Renal cortical epithelial cell (primary cell): ENCODE measurements at regions not wholly inside any gene's neighbourhood (a gene's known extent, or its start where the extent isn't known, plus 50 kb on each side); places are given as distances from the start of the nearest gene placed in this dataset.
"Not testable (repeated sequence)": the region's sequence is repeated elsewhere in the genome, so short reads cannot be mapped to it uniquely, and the experiment has no call there.

ENCODE experiments used
- DNase-seq: peaks from one replicate; pipeline ENCODE4 v3.0.0-alpha.2; 2011; ENCODE audit warnings: low read depth

GRCh38 chr1:175265091-175265490, 72.5 kb upstream of the KIAA0040 start:
- DNase-seq, result no peak

DNA sequence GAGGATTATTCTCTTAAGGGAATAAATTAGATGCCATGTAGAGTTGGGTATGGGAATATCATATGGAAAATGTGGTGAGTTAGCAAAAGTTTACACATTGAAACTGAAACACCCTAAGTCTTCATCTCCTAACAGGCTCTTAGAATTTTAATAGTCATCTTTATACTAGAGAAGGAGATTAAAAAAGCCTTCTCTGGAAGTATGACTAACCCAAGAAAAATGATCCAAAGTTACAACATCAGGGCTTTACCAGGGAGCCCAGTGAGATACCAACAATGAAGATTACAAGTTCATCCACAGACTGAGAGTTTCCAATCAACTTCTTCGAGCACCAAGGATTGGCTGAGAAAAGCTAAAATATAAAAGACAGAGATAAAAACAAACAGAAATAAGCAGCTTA, 70.0 kb upstream of the KIAA0040 start:
- DNase-seq, result no peak

DNA sequence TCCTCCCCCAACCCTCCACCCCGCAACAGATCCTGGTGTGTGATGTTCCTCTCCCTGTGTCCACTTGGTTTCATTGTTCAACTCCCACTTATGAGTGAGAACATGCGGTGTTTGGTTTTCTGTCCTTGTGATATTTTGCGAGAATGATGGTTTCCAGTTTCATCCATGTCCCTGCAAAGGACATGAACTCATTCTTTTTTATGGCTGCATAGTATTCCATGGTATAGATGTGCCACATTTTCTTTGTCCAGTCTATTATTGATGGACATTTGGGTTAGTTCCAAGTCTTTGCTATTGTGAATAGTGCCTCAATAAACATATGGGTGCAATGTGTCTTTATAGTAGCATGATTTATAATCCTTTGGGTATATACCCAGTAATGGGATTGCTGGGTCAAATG, 63.7 kb upstream of the KIAA0040 start:
- not testable (repeated sequence) for DNase-seq

- DNase-seq, result no peak
Measured at GRCh38 chr1:175254190-175254589, 61.6 kb upstream of the KIAA0040 start.

DNA sequence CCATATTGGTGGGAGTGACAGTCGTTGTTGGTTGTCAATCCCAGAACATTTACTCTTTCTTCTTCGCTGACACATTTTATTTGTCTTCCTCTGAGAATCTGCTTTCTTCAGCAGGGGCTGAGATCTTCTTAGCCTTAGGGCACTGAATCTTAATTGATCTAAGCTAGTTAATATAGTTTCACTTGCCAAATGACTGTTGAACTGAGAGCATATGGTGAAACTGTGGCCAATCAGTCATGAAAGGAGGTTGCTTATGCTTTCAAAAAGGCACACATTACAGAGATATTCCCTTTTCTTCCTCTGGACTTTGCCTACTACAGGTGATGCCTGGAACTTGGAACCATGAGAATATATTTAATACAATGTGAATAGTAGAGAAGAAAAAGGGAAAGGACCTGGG, 60.0 kb upstream of the KIAA0040 start:
- DNase-seq, result no peak

DNA sequence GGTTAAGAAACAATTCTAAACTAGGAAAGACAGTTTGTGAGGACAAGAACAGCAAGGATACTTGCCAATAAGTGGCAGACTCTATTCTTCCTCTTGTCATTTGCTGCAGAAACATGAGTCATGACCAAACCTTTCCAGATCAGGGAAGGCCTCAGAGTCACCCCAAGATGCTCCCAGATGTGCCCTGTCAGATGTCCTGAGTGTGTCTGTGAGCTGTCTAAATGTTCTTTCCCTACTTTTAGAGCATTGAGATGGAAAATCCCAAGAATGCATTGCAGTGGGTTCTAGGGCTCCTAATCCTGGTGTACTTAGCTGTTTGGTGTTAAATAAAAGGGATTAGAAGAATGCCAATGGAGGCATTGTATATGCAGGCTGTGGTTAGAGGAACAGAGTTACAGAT, 57.5 kb upstream of the KIAA0040 start:
- no peak for DNase-seq

DNA sequence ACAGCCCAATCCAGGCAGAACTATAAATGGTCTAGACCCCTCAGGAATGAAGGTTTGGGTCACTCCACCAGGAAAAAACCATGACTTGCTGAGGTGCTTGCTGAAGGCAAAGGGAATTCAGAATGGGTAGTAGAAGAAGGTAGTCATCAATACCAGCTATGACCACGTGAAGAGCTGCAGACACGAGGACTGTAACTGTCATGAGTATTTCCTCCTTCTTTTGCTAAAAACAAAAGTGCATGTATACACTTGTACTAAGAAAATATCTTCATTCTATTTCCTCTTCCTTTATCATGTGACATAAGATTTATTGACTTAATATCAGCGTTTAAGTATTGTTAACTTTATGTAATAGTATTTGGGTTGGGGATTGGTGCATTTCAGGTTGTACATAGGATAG, 55.5 kb upstream of the KIAA0040 start:
- DNase-seq, result not testable (repeated sequence)

DNA sequence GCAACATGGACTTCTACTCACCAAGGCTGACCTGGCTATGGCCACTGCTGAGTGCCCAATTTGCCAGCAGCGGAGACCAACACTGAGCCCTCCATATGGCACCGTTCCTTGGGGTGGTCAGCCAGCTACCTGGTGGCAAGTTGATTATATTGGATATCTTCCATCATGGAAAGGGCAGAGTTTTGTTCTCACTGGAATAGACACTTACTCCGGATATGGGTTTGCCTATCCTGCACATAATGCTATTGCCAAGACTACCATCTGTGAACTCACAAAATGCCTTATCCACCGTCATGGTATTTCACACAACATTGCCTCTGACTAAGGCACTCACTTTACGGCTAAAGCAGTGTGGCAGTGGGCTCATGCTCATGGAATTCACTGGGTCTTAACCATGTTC, 54.5 kb upstream of the KIAA0040 start:
- DNase-seq, result not testable (repeated sequence)

GRCh38 chr1:175245324-175245723, 52.7 kb upstream of the KIAA0040 start:
- no peak for DNase-seq

DNA sequence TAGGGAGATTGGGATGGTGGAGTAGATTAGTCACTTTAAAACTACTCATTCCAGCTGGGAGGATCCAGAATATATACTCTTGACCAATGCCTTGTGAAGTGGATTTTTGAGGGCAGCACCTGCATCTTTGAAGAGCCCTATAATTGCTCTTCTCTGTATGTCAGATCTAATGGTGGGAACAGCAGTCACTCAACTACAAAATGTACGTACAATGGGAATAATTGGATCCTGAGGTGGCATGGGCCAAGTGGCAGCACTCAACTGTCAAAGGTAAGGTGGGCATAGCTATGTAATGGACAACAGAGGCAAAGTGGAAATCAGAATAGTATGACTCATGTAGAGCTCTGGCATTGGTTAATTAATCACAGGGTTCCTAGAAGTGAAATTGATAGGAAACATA, 51.6 kb upstream of the KIAA0040 start:
- DNase-seq, result peak; percentile 18
